D341Med (cell line): ENCODE measurements at regions not wholly inside any gene's neighbourhood (a gene's known extent, or its start where the extent isn't known, plus 50 kb on each side); places are given as distances from the start of the nearest gene placed in this dataset.

Experiments
- DNase-seq: peaks from one replicate; pipeline ENCODE4 v3.0.0; 2012; ENCODE audit warnings: low spot score

GRCh38 chr1:5423109-5423508 is 569.1 kb downstream of the NPHP4 start:
- DNase-seq: no peak

- no peak for DNase-seq
These were observed 572.7 kb downstream of the NPHP4 start for GRCh38 chr1:5419501-5419900.

GRCh38 chr1:5416518-5416917 is 575.7 kb downstream of the NPHP4 start:
- DNase-seq: no peak

DNA sequence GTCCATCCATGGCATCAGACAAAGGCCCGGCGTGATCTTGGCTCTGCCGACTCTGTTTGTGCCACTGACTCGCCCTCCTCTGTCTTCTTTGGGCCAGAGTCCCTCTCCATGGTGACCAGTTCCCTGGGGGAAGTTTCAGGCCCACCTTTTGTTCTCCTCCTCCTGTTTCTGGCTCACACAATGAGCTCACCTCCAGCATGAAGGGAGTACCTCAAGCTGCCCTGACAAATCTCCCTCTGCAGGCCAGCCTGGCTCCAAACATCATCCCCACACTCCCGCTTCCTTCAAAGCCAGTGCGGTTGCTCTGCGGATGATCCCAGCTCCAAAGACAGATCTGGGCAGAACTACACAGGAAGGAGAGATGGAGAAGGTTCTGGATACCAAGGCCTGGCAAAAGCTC is 576.6 kb downstream of the NPHP4 start:
- DNase-seq: no peak

GRCh38 chr1:5410652-5411051 is 581.6 kb downstream of the NPHP4 start:
- no peak for DNase-seq

DNA sequence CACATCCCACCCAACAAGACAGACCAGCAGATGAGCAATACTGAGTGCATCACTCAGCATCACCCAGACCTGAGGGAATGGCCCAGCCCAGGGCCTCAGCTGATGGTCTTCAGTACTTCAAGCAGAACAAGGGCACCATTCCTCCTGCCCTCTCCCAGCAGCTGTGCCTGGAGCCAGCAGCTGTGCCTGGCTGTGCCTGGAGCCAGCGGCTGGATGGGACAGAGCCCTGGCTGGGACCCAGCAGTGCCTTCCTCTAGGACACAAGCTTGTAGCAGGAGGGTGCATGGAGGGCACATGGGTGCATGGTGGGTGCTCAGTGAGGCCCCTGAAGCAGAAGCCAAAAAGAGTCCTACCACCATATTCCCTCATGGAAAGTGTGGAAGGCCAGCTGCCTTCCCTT is 583.8 kb downstream of the NPHP4 start:
- no peak for DNase-seq

DNA sequence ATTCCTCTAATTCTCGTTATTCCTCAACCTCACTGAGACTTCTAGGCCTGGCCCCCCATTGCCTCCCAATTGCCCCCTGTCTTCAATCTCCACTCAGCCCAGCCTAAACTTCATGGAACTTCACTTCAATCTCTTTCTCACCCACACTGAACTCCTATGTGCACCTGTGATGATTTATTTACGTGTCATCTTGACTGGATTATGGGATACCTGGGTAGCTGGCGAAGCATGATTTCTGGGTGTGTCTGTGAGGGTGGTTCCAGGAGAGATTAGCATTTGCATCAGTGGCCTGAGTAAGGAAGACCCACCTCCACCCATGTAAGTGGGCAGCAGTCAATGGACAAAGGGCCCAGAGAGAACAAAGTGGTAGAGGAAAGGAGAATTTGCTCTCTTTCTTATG is 587.0 kb downstream of the NPHP4 start:
- no peak for DNase-seq

DNA sequence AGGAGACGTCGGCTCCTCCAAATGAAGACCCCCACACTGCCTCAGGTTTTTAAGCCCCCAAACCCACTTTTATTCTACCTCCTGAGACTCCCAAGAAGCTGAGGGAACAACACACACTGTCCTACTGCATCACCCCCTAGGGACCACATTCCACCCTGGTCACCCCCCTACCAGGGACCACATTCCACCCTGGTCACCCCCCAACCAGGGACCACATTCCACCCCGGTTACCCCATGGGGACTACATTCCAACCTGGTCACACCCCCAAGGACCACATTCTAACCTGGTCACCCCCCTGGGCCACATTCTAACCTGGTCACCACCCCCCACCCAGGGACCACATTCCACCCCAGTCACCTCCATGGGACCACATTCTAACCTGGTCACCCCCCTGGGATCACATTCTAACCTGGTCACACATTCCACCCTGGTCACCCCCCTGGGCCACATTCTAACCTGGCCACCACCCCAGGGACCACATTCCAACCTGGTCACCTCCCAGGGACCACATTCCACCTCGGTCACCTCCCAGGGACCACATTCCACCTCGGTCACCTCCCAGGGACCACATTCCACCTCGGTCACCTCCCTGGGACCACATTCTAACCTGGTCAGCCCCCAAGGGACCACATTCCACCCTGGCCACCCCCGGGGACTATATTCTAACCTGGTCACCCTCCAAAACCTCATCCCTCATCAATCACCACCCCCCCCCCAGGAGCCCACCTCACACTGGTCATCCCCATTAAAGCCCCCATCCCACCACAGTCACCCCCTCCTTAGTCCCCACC is 587.6 kb downstream of the NPHP4 start:
- DNase-seq: no peak

- no peak for DNase-seq
These were observed 588.3 kb downstream of the NPHP4 start for GRCh38 chr1:5403935-5404334.

GRCh38 chr1:5402618-5403017 is 589.6 kb downstream of the NPHP4 start:
- no peak for DNase-seq

DNA sequence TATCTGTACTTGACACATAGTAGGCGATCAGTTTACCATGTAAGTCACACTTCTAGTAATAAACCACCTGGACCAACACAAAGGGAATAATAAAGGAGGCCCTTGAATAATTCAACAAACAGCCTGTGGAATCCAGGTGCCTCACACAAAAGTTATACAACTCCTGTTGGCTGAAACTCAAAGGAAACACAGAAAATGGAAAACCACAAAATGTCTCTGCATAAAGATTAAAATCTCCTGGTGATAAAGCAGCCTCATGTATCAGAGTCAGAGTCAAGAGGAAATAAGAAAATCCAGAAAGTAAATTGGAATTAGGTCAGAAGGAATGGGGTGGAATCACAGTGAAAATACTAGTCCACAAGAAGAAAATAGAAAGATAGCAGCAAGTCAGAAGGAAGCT is 592.5 kb downstream of the NPHP4 start:
- DNase-seq: no peak

DNA sequence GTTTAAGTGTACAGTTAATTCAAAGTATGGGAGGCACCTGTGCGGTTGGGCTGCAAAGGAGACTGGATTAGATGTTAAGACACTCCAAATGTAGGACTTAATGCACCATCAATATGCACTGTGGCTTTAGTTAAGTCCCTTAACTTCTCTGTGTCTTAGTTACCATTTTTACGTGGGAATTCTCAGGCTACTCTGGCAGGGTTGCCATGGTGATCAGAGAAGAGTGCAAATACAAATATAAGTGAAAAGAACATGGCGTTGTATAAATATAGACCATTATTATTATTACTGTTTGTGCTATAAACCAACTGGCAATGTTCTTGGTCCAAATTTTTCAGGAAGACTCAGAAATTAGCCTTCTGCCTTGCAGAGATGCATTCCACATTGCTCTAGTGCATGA is 595.6 kb downstream of the NPHP4 start:
- no peak for DNase-seq

GRCh38 chr1:5394111-5394510 is 598.1 kb downstream of the NPHP4 start:
- DNase-seq: no peak

GRCh38 chr1:5393603-5394002 is 598.6 kb downstream of the NPHP4 start:
- DNase-seq: no peak

- no peak for DNase-seq
These were observed 599.1 kb downstream of the NPHP4 start for GRCh38 chr1:5393146-5393545.

DNA sequence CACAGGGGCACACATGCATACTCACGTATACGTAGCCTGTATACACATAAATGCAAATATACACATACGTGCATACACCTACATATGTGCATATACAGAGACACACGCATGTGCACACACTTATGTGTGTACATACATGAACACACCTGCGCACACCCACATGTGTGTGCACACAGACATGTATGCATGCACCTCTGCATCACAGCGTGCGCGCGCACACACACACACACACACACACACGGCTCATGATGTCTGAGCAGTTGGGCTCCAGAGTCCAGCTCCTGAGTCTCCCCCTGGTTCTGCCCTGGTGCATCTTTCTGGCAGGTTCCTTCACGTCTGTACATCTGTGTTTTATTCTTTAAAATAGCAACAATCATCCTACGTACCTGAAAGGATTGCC is 600.5 kb downstream of the NPHP4 start:
- DNase-seq: no peak

- no peak for DNase-seq
These were observed 601.7 kb downstream of the NPHP4 start for GRCh38 chr1:5390504-5390903.

GRCh38 chr1:5389101-5389885 is 602.9 kb downstream of the NPHP4 start:
- DNase-seq: no peak

DNA sequence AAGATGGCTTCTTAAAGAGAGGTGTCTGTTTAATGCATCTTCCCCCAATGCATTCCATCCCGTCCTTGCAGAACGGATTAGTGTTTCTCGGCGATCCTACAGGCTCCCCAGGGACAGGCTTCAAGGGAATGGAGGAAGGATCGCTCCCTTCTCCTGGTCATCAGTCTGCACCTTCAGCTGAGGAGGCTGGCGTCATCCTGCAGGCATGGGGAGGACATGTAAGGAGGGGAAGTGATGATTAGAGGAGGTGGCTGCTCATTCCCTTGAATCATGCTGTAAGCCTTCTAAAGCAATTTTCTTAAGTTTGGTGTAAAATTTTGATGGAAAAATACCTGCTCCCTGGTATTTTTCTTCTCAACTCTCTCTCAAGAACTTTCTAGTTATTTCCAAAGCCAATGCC is 603.6 kb downstream of the NPHP4 start:
- no peak for DNase-seq

DNA sequence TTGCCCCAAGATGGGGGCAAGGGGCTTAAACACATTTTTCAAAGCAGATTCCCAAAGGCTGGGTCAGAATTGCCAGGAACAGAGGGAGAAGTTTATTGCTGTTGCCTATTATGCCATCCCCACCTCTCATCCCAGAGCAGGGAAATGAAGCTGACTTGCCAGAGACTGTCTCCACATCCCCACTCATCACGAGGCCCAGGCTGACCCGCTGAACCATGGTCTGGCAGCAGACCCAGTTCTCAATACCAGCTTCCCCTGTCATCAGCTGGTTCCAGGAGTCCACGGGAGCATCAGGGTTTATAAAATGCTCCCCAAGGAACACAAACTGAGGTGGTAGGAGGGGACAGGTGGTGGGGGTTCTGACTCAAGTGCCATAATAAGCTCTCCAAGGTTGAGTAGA is 605.9 kb downstream of the NPHP4 start:
- no peak for DNase-seq

- DNase-seq: no peak
These were observed 606.3 kb downstream of the NPHP4 start for GRCh38 chr1:5385956-5386355.

GRCh38 chr1:5385096-5385799 is 607.0 kb downstream of the NPHP4 start:
- no peak for DNase-seq

DNA sequence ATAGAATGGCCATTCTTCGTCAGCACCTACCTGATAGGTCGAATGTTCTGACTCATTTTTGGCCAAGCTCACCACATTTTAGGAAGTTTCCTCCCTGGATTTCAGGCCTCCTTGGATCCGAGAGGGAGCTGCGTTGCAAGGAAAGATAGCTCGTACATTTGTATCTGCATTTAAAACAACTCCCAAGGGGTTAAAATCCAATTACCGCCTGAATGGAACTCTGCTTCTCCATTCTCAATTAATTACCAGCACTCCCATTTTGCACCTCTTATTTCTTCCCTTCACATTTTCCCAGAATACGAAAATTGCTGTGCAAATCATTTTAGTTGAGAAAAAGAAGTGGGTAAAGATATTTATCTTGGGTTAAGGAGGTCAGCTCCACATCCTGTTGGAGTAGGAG is 610.7 kb downstream of the NPHP4 start:
- no peak for DNase-seq
